Esophagus muscularis mucosa (tissue), 4 donors: ENCODE measurements at regions not wholly inside any gene's neighbourhood (a gene's known extent, or its start where the extent isn't known, plus 50 kb on each side); places are given as distances from the start of the nearest gene placed in this dataset.

Source experiments
- DNase-seq: peaks from one replicate; pipeline ENCODE4 v3.0.0-alpha.2; 2017; ENCODE audit errors: extremely low spot score
- H3K27ac ChIP-seq, 4 donors: fragments of 200-600 bp; sonication (generic); replicated peaks in 1 of 4; 1 replicate in 3 of 4; 2 replicates in 1 of 4; pipeline ENCODE4 v1.5.1; 2016 to 2019; ENCODE audit warnings: mild to moderate bottlenecking in 1 of 4
- H3K27me3 ChIP-seq, 4 donors: fragments of 200-600 bp; sonication (generic); one replicate each; pipeline versions ENCODE4 v1.5.1 to v1.6.0; 2016 to 2019
- H3K36me3 ChIP-seq, 4 donors: fragments of 200-600 bp; sonication (generic); one replicate each; pipeline ENCODE4 v1.5.1; 2016 to 2019
- H3K4me1 ChIP-seq, 4 donors: fragments of 200-600 bp; sonication (generic); one replicate each; pipeline ENCODE4 v1.5.1; 2016 to 2019
- H3K4me3 ChIP-seq, 4 donors: fragments of 200-600 bp; sonication (generic); 1 replicate in 2 of 4; 2 replicates in 2 of 4; pipeline ENCODE4 v1.5.1; 2016 to 2019; ENCODE audit warnings: mild to moderate bottlenecking in 4 of 4, moderate library complexity in 1 of 4
- H3K9me3 ChIP-seq, 4 donors: fragments of 200-600 bp; sonication (generic); 1 replicate in 3 of 4; 2 replicates in 1 of 4; pipeline ENCODE4 v1.5.1; 2016 to 2019
- EP300 ChIP-seq: sonication (generic); formaldehyde crosslinking; IDR thresholded peaks from one replicate; pipeline ENCODE4 v1.6.1; 2017; ENCODE audit warnings: antibody characterized with exemption
- POLR2A ChIP-seq: fragments of 450-650 bp; IDR thresholded peaks from one replicate; pipeline ENCODE4 v1.6.1; 2017; ENCODE audit warnings: antibody characterized with exemption, moderate library complexity, mild to moderate bottlenecking, low read depth
- POLR2AphosphoS5 ChIP-seq, 2 donors: sonication (generic); formaldehyde crosslinking; IDR thresholded peaks; one replicate each; pipeline ENCODE4 v1.6.1; 2017; ENCODE audit warnings: antibody characterized with exemption in 2 of 2
- WGBS: methylation state at CpG from one replicate; pipeline ENCODE4 v1.1.5; 2018; 5-methylcytosine and 5-hydroxymethylcytosine counted together
- intact Hi-C: fragments of 100-400 bp; cut with DNase I; formaldehyde crosslinking; loops from one replicate; pipeline ENCODE4 v1.15.1; 2023
- TF ChIP-seq, protein P1 (sequence below), 3 experiments: fragments of 200-600 bp in 2 of 3; fragments of 450-650 bp in 1 of 3; sonication (generic) in 2 of 3; IDR thresholded peaks; one replicate each; pipeline ENCODE4 v1.5.1; 2017 to 2019; ENCODE audit warnings: antibody characterized with exemption in 3 of 3, mild to moderate bottlenecking in 2 of 3, moderate library complexity in 1 of 3

DNA sequence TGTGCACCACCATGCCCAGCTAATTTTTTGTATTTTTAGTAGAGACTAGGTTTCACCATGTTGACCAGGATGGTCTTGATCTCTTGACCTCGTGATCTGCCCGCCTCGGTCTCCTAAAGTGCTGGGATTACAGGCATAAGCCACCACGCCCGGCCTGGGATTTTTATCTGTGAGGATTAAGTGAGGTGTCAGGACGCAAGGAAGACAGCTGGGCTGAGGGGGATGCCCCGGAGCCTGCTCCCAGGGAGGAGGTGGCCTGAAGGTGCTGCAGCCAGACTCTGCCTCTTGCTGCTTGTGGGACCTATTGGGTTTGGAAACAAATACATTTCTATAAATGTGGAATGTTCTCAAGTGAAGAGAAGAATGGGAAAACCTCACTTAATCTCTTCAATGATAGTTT, 131.6 kb downstream of the OLFM4 start:
- peaks cover 0 to 9% (median 0%) of the 10 kb centered on the region in 4 donors for H3K27me3 ChIP-seq
- no peaks in the 10 kb centered on the region for H3K4me1 ChIP-seq
- 96% methylated on average over 7 of the region's 7 CpGs for WGBS
- intact Hi-C loops, result no loop called here
- DNase-seq, result no peak
- no peak for TF ChIP-seq POLR2A
- no peak for TF ChIP-seq EP300
- H3K36me3 ChIP-seq, result no peaks in the 10 kb centered on the region
- no peak overlapping the region for H3K4me3 ChIP-seq
- peaks cover 0 to 6% (median 3%) of the 10 kb centered on the region in 4 donors for H3K9me3 ChIP-seq
- H3K27ac ChIP-seq, result no peak overlapping the region

DNA sequence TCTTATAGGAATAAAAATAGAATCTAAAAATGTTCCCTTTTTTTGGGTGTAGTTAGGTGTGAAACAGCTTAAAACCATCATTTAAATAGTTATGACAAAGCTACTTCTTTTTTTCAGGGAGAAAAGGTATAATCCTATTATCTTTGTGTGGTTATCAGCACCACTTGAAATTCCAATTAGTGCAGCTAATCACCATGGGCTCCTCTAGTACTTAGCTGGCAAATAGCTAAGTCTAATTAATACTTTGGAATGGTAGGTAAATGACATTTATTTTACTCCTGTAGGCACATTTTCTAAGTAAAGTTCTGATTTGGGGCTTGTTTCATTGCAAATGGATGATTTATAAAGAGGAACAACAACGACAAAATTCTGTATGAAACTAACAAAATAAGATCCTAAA, 132.6 kb downstream of the OLFM4 start:
- H3K4me3 ChIP-seq, result no peak overlapping the region
- H3K9me3 ChIP-seq, result peaks cover 0 to 6% (median 3%) of the 10 kb centered on the region in 4 donors
- intact Hi-C loops, result no loop called here
- no peaks in the 10 kb centered on the region for H3K36me3 ChIP-seq
- DNase-seq, result no peak
- TF ChIP-seq POLR2A (no peak), POLR2AphosphoS5 (IDR thresholded peaks at IDR 0.05) (no peak), EP300 (no peak)
- TF ChIP-seq, protein P1, sequence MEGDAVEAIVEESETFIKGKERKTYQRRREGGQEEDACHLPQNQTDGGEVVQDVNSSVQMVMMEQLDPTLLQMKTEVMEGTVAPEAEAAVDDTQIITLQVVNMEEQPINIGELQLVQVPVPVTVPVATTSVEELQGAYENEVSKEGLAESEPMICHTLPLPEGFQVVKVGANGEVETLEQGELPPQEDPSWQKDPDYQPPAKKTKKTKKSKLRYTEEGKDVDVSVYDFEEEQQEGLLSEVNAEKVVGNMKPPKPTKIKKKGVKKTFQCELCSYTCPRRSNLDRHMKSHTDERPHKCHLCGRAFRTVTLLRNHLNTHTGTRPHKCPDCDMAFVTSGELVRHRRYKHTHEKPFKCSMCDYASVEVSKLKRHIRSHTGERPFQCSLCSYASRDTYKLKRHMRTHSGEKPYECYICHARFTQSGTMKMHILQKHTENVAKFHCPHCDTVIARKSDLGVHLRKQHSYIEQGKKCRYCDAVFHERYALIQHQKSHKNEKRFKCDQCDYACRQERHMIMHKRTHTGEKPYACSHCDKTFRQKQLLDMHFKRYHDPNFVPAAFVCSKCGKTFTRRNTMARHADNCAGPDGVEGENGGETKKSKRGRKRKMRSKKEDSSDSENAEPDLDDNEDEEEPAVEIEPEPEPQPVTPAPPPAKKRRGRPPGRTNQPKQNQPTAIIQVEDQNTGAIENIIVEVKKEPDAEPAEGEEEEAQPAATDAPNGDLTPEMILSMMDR (IDR thresholded peaks at IDR 0.05), result no peak
- WGBS, result 75% methylated on average over 1 of the region's 1 CpG
- H3K27me3 ChIP-seq, result peaks cover 0 to 9% (median 0%) of the 10 kb centered on the region in 4 donors
- no peak overlapping the region for H3K27ac ChIP-seq
- no peaks in the 10 kb centered on the region for H3K4me1 ChIP-seq

DNA sequence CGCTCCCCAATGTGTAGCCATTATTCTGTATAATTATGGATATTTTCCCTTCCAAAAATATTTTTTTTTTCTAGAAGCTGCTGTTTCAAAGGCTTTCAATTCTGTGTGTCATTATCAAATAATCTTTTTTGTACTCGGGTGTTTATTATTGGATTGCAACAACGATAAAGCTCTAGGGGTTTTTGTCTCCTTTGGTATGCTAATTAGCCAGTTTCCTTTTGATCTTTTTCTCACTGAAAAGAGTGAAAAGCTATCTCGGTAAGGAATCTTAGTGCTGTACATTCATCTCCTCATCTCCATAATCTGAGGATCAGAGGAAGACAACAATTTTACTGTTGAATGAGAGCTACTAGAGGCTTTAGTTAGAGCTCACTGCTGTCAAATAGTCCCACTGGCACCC, 136.6 kb downstream of the OLFM4 start:
- no peaks in the 10 kb centered on the region for H3K4me1 ChIP-seq
- no peak overlapping the region for H3K27ac ChIP-seq
- no peaks in the 10 kb centered on the region for H3K36me3 ChIP-seq
- DNase-seq, result no peak
- H3K4me3 ChIP-seq, result no peak overlapping the region
- no peaks in the 10 kb centered on the region for H3K9me3 ChIP-seq
- TF ChIP-seq, protein P1 (IDR thresholded peaks at IDR 0.05), result no peak
- peaks cover 0 to 24% (median 0%) of the 10 kb centered on the region in 4 donors for H3K27me3 ChIP-seq
- intact Hi-C loops, result no loop called here
- 45% methylated on average over 4 of the region's 4 CpGs for WGBS

DNA sequence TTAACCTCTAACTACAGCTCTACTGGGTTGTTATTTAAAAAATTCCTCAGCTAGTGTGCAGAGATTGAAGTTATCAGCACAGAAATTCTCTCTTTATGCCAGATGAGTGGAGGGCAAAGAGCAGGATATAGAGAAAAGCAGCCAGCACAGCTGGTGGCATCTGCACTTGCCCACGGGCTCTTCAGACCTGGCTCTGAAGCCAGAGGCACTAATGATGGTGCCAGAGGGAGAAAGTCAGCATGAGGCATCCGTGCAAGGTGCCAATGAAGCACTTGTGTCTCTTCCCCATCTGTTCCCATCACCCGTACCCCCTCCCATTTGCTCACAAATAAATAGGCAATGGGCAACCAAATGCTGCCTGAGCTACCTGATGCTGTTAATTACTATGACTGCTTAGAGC, 138.9 kb downstream of the OLFM4 start:
- no peaks in the 10 kb centered on the region for H3K36me3 ChIP-seq
- no peak overlapping the region for H3K4me3 ChIP-seq
- intact Hi-C loops, result no loop called here
- TF ChIP-seq EP300, result no peak
- TF ChIP-seq, protein P1 (IDR thresholded peaks at IDR 0.05), result no peak
- no peaks in the 10 kb centered on the region for H3K9me3 ChIP-seq
- H3K4me1 ChIP-seq, result no peaks in the 10 kb centered on the region
- H3K27ac ChIP-seq, result no peak overlapping the region
- H3K27me3 ChIP-seq, result peaks cover 0 to 20% (median 0%) of the 10 kb centered on the region in 4 donors
- WGBS, result 25% methylated on average over 3 of the region's 3 CpGs
- DNase-seq, result no peak

DNA sequence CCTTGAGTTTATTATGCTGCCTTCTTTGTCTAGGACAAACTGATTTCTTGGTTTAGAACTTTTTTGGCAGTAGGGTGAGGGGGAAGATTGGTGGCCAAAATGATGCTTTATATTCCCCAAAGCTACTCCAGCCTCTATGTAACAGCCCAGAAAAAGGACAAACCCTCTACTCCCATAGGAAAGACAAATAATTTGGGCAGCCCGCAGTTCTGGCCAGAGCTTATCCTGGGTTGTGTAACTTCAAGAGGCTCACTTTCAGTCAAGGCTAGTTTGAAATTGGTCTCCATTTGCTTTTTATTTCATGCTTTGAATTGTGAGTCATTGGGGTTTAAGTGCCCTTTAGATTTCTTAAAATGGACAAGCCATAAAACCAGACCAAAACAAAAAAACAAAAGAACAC, 142.3 kb downstream of the OLFM4 start:
- WGBS, result 94% methylated on average over 1 of the region's 1 CpG
- peaks cover 0 to 28% (median 0%) of the 10 kb centered on the region in 4 donors for H3K27me3 ChIP-seq
- TF ChIP-seq EP300 (no peak), POLR2A (no peak), POLR2AphosphoS5 (IDR thresholded peaks at IDR 0.05) (no peak)
- TF ChIP-seq, protein P1 (IDR thresholded peaks at IDR 0.05), result no peak
- no peak overlapping the region for H3K27ac ChIP-seq
- H3K36me3 ChIP-seq, result no peaks in the 10 kb centered on the region
- no peak overlapping the region for H3K4me3 ChIP-seq
- no peak for DNase-seq
- no peaks in the 10 kb centered on the region for H3K4me1 ChIP-seq
- intact Hi-C loops, result no loop called here
- no peaks in the 10 kb centered on the region for H3K9me3 ChIP-seq
